ENCODE measurements at regions not wholly inside any gene's neighbourhood (a gene's known extent, or its start where the extent isn't known, plus 50 kb on each side); places are given as distances from the start of the nearest gene placed in this dataset.
A peak's percentile ranks its signal among the peaks of the same experiment; 100 is the strongest.

- intact Hi-C loops (cut with DNase I; ENCODE audit: low total_unique reads) = no loop called here
- H3K9me3 ChIP-seq = peaks cover 0 to 7% of the 10 kb centered on the region in 2 donors
- H3K36me3 ChIP-seq = no peaks in the 10 kb centered on the region
- no peaks in the 10 kb centered on the region for H3K27me3 ChIP-seq
- peak overlapping the region; percentile 56 to 58 for H3K27ac ChIP-seq
- H3K4me1 ChIP-seq = peaks cover 0 to 9% of the 10 kb centered on the region in 2 donors
- peak overlapping the region in 1 of 3 donors; percentile 31 for H3K4me3 ChIP-seq
- TF ChIP-seq CTCF (IDR thresholded peaks at IDR 0.05) (no peak), POLR2A (IDR thresholded peaks at IDR 0.05) (no peak), POLR2AphosphoS5 (IDR thresholded peaks at IDR 0.05) (no peak)
- no peak for DNase-seq (ENCODE audit: low spot score in 2 of 2)
These were observed 540.1 kb upstream of the FZD8 start for GRCh38 chr10:36182179-36182566.

- H3K4me3 ChIP-seq = peak overlapping the region in 1 of 3 donors; percentile 31
- no peaks in the 10 kb centered on the region for H3K36me3 ChIP-seq
- no peaks in the 10 kb centered on the region for H3K27me3 ChIP-seq
- DNase-seq (ENCODE audit: low spot score in 2 of 2) = no peak
- peaks cover 0 to 7% of the 10 kb centered on the region in 2 donors for H3K9me3 ChIP-seq
- TF ChIP-seq CTCF (IDR thresholded peaks at IDR 0.05) (no peak), POLR2AphosphoS5 (IDR thresholded peaks at IDR 0.05) (no peak), POLR2A (IDR thresholded peaks at IDR 0.05) (no peak)
- peaks cover 0 to 9% of the 10 kb centered on the region in 2 donors for H3K4me1 ChIP-seq
- H3K27ac ChIP-seq = peak overlapping the region; percentile 56 to 58
- intact Hi-C loops (cut with DNase I; ENCODE audit: low total_unique reads) = no loop called here
These were observed 539.5 kb upstream of the FZD8 start for GRCh38 chr10:36181426-36182178.

GRCh38 chr10:36178616-36179015, 536.5 kb upstream of the FZD8 start:
- Histone ChIP-seq H3K36me3 (no peaks in the 10 kb centered on the region), H3K4me1 (peaks cover 0 to 9% of the 10 kb centered on the region in 2 donors), H3K9me3 (peaks cover 0 to 7% of the 10 kb centered on the region in 2 donors), H3K4me3 (no peak overlapping the region), H3K27me3 (no peaks in the 10 kb centered on the region), H3K27ac (no peak overlapping the region)
- DNase-seq (ENCODE audit: low spot score in 2 of 2) = no peak
- intact Hi-C loops (cut with DNase I; ENCODE audit: low total_unique reads) = no loop called here
- TF ChIP-seq POLR2A (IDR thresholded peaks at IDR 0.05) (no peak), POLR2AphosphoS5 (IDR thresholded peaks at IDR 0.05) (no peak), CTCF (IDR thresholded peaks at IDR 0.05) (no peak)

- Histone ChIP-seq H3K4me3 (no peak overlapping the region), H3K27me3 (no peaks in the 10 kb centered on the region), H3K4me1 (no peaks in the 10 kb centered on the region), H3K9me3 (peaks cover 0 to 7% of the 10 kb centered on the region in 2 donors), H3K27ac (no peak overlapping the region), H3K36me3 (no peaks in the 10 kb centered on the region)
- TF ChIP-seq POLR2A (IDR thresholded peaks at IDR 0.05) = no peak
- no peak for TF ChIP-seq POLR2AphosphoS5 (IDR thresholded peaks at IDR 0.05)
- TF ChIP-seq CTCF (IDR thresholded peaks at IDR 0.05) = no peak
- DNase-seq (ENCODE audit: low spot score in 2 of 2) = no peak
- intact Hi-C loops (cut with DNase I; ENCODE audit: low total_unique reads) = no loop called here
These were observed 535.0 kb upstream of the FZD8 start for GRCh38 chr10:36177071-36177470.

- intact Hi-C loops (cut with DNase I; ENCODE audit: low total_unique reads) = no loop called here
- Histone ChIP-seq H3K4me1 (no peaks in the 10 kb centered on the region), H3K27me3 (no peaks in the 10 kb centered on the region), H3K9me3 (peaks cover 0 to 7% of the 10 kb centered on the region in 2 donors), H3K4me3 (no peak overlapping the region), H3K36me3 (no peaks in the 10 kb centered on the region), H3K27ac (no peak overlapping the region)
- DNase-seq (ENCODE audit: low spot score in 2 of 2) = no peak
- no peak for TF ChIP-seq POLR2A (IDR thresholded peaks at IDR 0.05)
- no peak for TF ChIP-seq POLR2AphosphoS5 (IDR thresholded peaks at IDR 0.05)
- no peak for TF ChIP-seq CTCF (IDR thresholded peaks at IDR 0.05)
These were observed 533.9 kb upstream of the FZD8 start for GRCh38 chr10:36175954-36176353.
